ENCODE measurements at regions not wholly inside any gene's neighbourhood (a gene's known extent, or its start where the extent isn't known, plus 50 kb on each side); places are given as distances from the start of the nearest gene placed in this dataset.

GRCh38 chr12:98211909-98212695 lies 303.3 kb upstream of the TMPO start:
- no peak for DNase-seq (ENCODE audit: low read depth in 2 of 2)

DNA sequence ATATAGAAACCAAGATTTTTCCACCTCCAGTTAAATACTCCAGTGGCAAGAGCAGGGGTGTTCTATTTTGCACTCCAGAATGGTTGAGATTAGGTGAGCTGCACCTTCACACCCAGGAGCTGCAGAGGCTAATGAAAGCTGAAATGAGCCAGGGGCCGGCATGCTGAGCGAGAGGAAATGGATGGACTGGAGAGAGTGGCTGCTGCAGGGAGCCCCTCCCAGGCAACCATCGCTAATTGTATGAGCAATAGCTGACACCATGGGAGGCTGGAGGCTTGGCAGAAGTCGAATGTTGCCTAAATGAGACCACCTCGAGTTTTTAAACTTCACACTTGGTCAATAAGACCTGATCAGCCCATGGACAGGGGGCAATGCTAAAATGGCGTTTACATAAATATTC lies 301.8 kb upstream of the TMPO start:
- no peak for DNase-seq (ENCODE audit: low read depth in 2 of 2)

GRCh38 chr12:98217257-98217656 lies 298.1 kb upstream of the TMPO start:
- no peak for DNase-seq (ENCODE audit: low read depth in 2 of 2)

GRCh38 chr12:98220636-98221035 lies 294.8 kb upstream of the TMPO start:
- DNase-seq (ENCODE audit: low read depth in 2 of 2): no peak

GRCh38 chr12:98221243-98221808 lies 294.1 kb upstream of the TMPO start:
- DNase-seq (ENCODE audit: low read depth in 2 of 2): no peak

GRCh38 chr12:98222135-98222534 lies 293.3 kb upstream of the TMPO start:
- DNase-seq (ENCODE audit: low read depth in 2 of 2): no peak

GRCh38 chr12:98224584-98225221 lies 290.7 kb upstream of the TMPO start:
- no peak for DNase-seq (ENCODE audit: low read depth in 2 of 2)

DNA sequence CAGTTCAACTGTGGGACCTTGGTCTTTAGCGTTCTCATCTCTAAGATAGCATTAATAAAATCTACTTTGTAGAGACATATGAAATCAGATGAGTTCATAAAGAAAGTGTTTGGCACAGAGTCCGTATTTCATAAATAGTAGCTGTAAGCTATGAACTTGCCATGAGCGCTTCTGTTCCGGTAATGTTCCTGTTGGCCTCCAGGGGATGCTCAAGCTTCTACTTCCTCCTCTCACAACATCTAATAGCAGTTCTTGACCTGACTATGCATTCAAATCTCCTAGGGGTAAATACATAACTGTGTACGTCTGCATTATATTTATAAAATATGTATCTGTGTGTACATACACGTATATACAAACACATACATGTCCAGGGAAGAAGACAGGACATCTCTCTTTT lies 288.2 kb upstream of the TMPO start:
- no peak for DNase-seq (ENCODE audit: low read depth in 2 of 2)

DNA sequence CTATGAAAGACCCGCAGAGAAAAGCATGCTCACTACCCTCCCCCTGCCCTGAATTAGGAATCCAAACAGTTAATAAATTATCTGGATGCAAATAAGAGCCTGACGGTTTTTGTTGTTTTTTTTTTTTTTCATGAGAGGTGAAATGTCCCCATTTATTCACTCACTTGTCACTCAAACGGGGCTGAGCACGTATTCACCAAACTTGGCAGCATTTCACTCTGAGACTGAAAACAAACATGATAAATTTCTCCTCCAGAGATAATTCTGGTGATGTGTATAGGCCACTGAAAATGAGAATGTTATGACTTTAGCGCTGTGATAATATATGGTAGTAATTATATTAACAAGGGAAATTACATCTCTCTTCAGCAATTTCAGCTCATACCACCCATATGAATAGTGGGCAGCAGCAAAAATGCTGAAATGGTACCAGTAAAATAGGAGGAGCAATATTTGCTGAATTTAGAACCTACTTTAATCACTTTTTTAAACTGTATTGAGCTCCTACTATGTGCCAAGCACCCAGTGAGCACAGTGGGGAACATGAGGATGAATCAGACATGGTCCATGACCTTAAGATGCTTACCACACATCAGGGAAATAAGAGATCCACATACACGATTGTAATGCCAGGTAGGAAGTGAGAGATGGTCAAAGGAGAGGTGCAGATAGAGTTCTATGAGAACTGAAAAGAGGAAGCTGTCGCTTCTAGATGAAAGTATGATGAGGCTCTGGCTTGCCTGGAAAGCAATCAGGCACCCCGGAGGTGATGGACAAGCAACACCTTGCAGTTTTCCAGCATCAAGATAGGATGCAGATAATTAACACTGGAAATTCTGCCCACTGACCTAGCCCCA lies 286.5 kb upstream of the TMPO start:
- DNase-seq (ENCODE audit: low read depth in 2 of 2): no peak

DNA sequence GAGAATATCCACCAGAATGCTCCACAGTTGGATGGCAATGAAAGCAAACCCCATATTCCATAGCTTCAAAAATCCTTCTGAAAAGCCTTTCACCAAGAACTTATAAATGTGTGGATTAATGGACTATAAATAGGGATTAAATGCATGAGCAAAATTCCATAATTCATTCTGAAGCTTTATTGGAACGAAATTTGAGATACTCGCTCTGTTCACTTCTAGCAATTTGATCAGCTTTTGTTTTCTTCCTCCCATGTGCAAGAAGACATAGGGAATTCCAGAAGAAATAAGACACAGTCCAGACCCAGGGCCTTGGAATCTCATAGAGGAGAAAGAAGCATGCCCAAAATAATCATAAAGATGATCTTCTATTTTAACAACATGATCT lies 285.9 kb upstream of the TMPO start:
- no peak for DNase-seq (ENCODE audit: low read depth in 2 of 2)

- no peak for DNase-seq (ENCODE audit: low read depth in 2 of 2)
Measured at GRCh38 chr12:98232753-98233390, 282.5 kb upstream of the TMPO start.

GRCh38 chr12:98235301-98235700 lies 280.1 kb upstream of the TMPO start:
- DNase-seq (ENCODE audit: low read depth in 2 of 2): no peak

GRCh38 chr12:98238515-98239130 lies 276.8 kb upstream of the TMPO start:
- DNase-seq (ENCODE audit: low read depth in 2 of 2): no peak

- no peak for DNase-seq (ENCODE audit: low read depth in 2 of 2)
Measured at GRCh38 chr12:98243190-98243589, 272.2 kb upstream of the TMPO start.

DNA sequence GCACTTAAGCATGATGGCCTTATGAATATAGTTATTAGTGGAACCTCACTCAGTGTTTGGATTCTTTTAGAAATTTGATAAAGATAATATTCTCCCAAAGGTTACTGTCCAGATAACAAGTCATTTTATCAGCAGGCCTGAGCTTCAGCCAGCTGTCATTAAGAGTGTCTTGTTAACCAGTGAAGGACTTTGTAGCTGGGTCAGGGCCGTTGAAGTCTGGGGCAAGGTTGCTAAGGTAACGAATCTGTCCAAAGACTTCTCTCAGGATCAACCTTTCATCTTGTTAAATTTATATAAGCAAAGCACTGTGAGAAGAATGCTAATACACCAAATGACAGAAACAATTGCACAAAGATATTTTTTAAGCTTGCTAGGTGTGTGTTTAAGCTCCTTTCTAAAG lies 271.3 kb upstream of the TMPO start:
- no peak for DNase-seq (ENCODE audit: low read depth in 2 of 2)

GRCh38 chr12:98253207-98254037 lies 262.0 kb upstream of the TMPO start:
- DNase-seq (ENCODE audit: low read depth in 2 of 2): no peak

DNA sequence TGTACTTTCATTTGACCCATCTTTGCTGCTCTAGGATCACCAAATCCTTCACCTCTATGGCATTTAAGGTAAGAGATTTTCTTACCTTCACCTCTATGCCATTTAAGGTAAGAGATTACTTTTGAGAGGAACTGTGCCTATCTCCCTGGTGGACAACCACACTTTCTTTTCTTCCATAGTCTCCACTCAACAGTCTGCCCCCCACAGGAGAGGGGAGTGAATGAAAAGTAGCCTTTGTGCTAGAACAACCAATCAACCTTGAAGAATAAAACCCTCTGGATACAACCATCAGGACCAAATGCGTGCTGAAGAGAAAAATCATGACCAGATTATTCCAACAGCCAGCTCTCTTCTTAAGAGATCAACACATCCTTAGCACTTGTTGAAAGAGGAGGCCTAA lies 258.6 kb upstream of the TMPO start:
- DNase-seq (ENCODE audit: low read depth in 2 of 2): no peak

- DNase-seq (ENCODE audit: low read depth in 2 of 2): no peak
Measured at GRCh38 chr12:98259693-98260092, 255.7 kb upstream of the TMPO start.

DNA sequence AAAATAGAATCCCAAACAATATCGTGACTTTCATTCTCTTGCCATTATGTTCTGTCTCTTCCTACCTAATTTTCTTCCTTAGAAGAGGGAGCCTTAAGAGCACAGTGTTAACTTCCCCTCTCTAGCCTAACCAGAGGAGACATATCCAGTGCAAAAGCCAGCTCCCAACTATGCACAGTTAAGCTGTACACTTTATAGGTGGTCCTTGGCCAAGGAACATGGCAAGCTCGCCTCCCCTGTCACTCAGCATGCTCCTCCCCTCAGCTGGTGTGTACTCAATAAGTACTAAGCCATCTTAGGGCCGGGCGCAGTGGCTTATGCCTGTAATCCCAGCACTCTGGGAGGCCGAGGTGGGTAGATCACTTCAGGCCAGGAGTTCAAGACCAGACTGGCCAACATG lies 255.1 kb upstream of the TMPO start:
- DNase-seq (ENCODE audit: low read depth in 2 of 2): no peak

GRCh38 chr12:98262902-98263301 lies 252.5 kb upstream of the TMPO start:
- no peak for DNase-seq (ENCODE audit: low read depth in 2 of 2)

All from activated CD8-positive, alpha-beta memory T cell treated with anti-CD3 and anti-CD28 coated beads for 4 hours (primary cell).